D721Med (cell line): ENCODE measurements at regions not wholly inside any gene's neighbourhood (a gene's known extent, or its start where the extent isn't known, plus 50 kb on each side); places are given as distances from the start of the nearest gene placed in this dataset.
"Not testable (repeated sequence)": the region's sequence is repeated elsewhere in the genome, so short reads cannot be mapped to it uniquely, and the experiment has no call there.

Experiments used
- DNase-seq: peaks from one replicate; pipeline ENCODE4 v3.0.0; 2011; ENCODE audit warnings: low spot score; ENCODE audit not compliant: insufficient read length
- FAIRE-seq: peaks from 2 replicates; lab custom pipeline; 2011; peaks lifted over from hg19 to GRCh38; lab: Jason Lieb, UNC
- CTCF ChIP-seq: IDR thresholded peaks from 2 replicates; pipeline ENCODE4 v1.5.1; 2012; ENCODE audit warnings: mild to moderate bottlenecking, control low read depth; ENCODE audit not compliant: insufficient read depth; ENCODE audit errors: missing control alignments

DNA sequence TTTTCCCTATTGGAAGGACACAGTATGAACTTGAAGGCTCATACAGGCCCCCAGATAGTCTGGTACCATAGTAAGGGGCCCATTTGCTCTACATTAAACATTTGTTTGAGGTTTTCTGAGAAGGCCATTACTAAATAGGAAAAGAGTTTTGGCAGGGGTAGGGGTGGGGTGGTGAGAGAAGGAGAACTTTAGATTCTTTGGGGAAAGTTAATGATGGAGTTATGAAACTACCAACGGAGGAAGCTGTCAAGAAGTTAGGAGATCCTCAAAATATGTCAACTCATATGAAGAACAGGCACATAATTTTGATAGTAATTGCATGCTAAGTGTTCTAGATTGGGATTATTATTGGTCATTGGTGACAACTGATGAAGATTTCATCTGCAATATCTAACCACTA, 114.7 kb downstream of the TAF11L14 start:
- FAIRE-seq: no peak
- DNase-seq: no peak
- no peak for TF ChIP-seq CTCF

GRCh38 chr5:17755406-17755805, 121.1 kb downstream of the TAF11L14 start:
- not testable (repeated sequence) for DNase-seq, FAIRE-seq

- FAIRE-seq (no peak), DNase-seq (no peak)
- TF ChIP-seq CTCF: no peak
Measured at GRCh38 chr5:17761326-17761725, 127.1 kb downstream of the TAF11L14 start.

DNA sequence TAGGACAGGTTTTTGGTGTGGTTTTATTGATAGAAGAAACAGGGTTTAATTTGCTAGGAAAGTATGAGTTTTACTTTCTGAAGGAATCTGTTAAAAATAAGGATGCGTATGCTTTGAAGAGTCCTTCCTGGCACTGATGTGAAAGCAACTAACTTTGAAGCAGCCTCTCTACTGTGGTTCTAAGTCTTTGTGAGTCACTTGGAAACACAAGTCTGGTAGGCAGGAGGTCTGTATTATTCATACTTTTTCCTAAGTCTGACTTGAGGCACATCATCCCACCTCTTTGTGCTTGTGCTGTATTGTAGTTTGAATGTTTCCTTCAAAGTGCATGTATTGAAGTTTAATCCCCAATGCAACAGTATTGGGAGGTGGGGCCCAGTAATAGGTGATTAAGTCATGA, 129.0 kb downstream of the TAF11L14 start:
- TF ChIP-seq CTCF: no peak
- FAIRE-seq: no peak
- DNase-seq: no peak

DNA sequence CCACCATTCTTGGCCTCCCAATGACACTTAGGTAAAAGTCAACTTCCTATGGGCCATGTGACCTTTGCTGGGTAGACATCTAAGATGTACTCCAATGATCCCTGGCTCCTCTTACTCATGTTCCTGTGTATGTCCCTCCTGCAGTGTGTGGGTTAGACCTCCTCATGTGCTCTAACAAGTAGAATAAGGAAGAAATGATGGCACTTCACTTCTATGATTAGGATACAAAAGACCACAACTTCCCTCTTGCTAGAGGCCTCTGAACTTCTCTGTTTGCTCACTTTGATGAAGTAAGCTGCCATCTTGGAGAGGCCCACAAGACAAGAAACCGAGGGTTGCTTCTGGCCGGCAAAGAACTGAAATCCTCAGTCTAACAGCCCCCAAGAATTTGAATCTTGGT, 131.8 kb downstream of the TAF11L14 start:
- DNase-seq (no peak), FAIRE-seq (no peak)
- TF ChIP-seq CTCF: no peak

GRCh38 chr5:17769277-17769676, 135.0 kb downstream of the TAF11L14 start:
- no peak for TF ChIP-seq CTCF
- DNase-seq (no peak), FAIRE-seq (no peak)

DNA sequence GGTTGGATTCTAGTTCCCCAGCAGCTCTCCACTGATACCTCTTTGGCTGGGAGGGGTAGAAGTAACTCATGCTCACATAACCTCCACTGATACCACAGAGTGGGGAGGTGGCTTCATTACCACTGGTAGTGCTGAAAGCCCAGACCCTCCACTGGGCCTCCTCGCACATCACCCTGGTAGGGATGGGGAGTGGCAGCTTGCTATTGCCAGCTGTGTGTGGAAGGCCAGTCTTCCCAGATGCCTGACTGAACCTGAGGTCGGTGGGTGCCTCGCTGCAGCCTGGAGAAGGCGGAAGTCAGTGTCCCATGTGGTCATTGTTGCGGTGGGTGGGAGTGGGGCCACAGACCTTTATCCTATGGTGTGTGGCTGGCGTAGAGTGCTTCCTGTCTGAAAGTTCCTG, 138.0 kb downstream of the TAF11L14 start:
- no peak for DNase-seq
- no peak for FAIRE-seq
- TF ChIP-seq CTCF: no peak

DNA sequence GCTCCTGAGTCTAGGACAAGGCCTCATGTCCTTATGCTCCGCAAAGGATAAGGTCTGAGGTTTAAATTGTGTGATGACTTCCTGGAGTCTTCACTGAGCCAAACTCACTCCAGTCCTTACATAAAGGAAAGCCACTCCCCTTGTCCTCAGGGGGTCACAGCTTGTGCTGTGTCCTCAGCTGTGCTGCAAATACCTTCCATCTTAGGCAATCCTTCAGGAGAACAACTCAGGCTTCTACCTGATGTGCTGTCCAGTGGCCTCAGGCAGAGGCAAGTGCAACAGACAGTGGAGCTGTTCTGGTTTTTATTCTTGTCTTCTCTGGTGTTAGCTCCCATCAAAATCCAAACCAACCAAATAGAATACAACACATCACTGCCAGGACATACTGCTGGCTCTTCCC, 151.5 kb downstream of the TAF11L14 start:
- DNase-seq (no peak), FAIRE-seq (no peak)
- TF ChIP-seq CTCF: no peak
